ENCODE measurements at regions not wholly inside any gene's neighbourhood (a gene's known extent, or its start where the extent isn't known, plus 50 kb on each side); places are given as distances from the start of the nearest gene placed in this dataset.

- intact Hi-C loops (cut with micrococcal nuclease), result no loop called here
- no peak overlapping the region for H3K9ac ChIP-seq (ENCODE audit: insufficient read depth, low read length, poor library complexity, severe bottlenecking)
- no peak overlapping the region for H3K27ac Mint-ChIP-seq
Observed at GRCh38 chr12:29858270-29858786, 74.6 kb upstream of the TMTC1 start.

GRCh38 chr12:29847246-29847645 lies 63.5 kb upstream of the TMTC1 start:
- Mint-ChIP-seq H3K36me3 (no peaks in the 10 kb centered on the region), H3K4me1 (no peaks in the 10 kb centered on the region), H3K27ac (no peak overlapping the region), H3K9me3 (peaks cover 8 to 27% (median 16%) of the 10 kb centered on the region in 7 donors), H3K27me3 (ENCODE audit: low read depth in 3 of 3) (peaks cover 0 to 2% (median 0%) of the 10 kb centered on the region in 3 donors), H3K4me3 (no peak overlapping the region)
- Histone ChIP-seq H3K27me3 (ENCODE audit: control insufficient read depth in 2 of 2, insufficient read depth in 2 of 2, low read length in 2 of 2) (no peaks in the 10 kb centered on the region), H3K4me2 (replicated peaks; ENCODE audit: extremely low read depth, low read length, poor library complexity, severe bottlenecking) (no peak overlapping the region), H3K27ac (ENCODE audit: low read depth in 1 of 2, low read length in 2 of 2) (no peak overlapping the region), H3K9me3 (replicated peaks in 1 of 2; ENCODE audit: control insufficient read depth in 1 of 2, insufficient read depth in 1 of 2, low read length in 2 of 2) (peaks cover 9 to 12% of the 10 kb centered on the region in 2 donors), H4K20me1 (ENCODE audit: insufficient read depth, low read length) (no peaks in the 10 kb centered on the region), H3K36me3 (replicated peaks in 1 of 2; ENCODE audit: control insufficient read depth in 1 of 2, insufficient read depth in 2 of 2, low read length in 2 of 2) (no peaks in the 10 kb centered on the region), H3K4me1 (ENCODE audit: control insufficient read depth in 1 of 2, insufficient read depth in 2 of 2, low read length in 2 of 2) (no peaks in the 10 kb centered on the region), H2AFZ (ENCODE audit: insufficient read depth, low read depth, low read length, poor library complexity, severe bottlenecking) (no peak overlapping the region), H3K79me2 (ENCODE audit: insufficient read depth, low read length) (no peaks in the 10 kb centered on the region), H3K9ac (ENCODE audit: insufficient read depth, low read length, poor library complexity, severe bottlenecking) (no peak overlapping the region), H3K4me3 (replicated peaks in 1 of 3; ENCODE audit: low read depth in 2 of 3, low read length in 3 of 3) (no peak overlapping the region)
- intact Hi-C loops (cut with micrococcal nuclease), result no loop called here
- WGBS (ENCODE audit: insufficient coverage), result no CpG with 5 or more reads among the region's 2 CpGs
- no peak for DNase-seq
- no peak for TF ChIP-seq CTCF (IDR thresholded peaks at IDR 0.05)

More at GRCh38 chr12:29858270-29858786, 74.6 kb upstream of the TMTC1 start:
- no peak overlapping the region for H3K4me3 ChIP-seq (replicated peaks in 1 of 3; ENCODE audit: low read depth in 2 of 3, low read length in 3 of 3)
- no peaks in the 10 kb centered on the region for H3K9me3 ChIP-seq (replicated peaks in 1 of 2; ENCODE audit: control insufficient read depth in 1 of 2, insufficient read depth in 1 of 2, low read length in 2 of 2)
- H3K4me1 Mint-ChIP-seq, result no peaks in the 10 kb centered on the region
- H4K20me1 ChIP-seq (ENCODE audit: insufficient read depth, low read length), result no peaks in the 10 kb centered on the region
- peaks cover 0 to 1% (median 0%) of the 10 kb centered on the region in 3 donors for H3K27me3 Mint-ChIP-seq (ENCODE audit: low read depth in 3 of 3)
- H3K36me3 ChIP-seq (replicated peaks in 1 of 2; ENCODE audit: control insufficient read depth in 1 of 2, insufficient read depth in 2 of 2, low read length in 2 of 2), result no peaks in the 10 kb centered on the region
- no peak overlapping the region for H3K4me3 Mint-ChIP-seq
- no peak for TF ChIP-seq CTCF (IDR thresholded peaks at IDR 0.05)
- no peaks in the 10 kb centered on the region for H3K36me3 Mint-ChIP-seq
- H3K27ac ChIP-seq (ENCODE audit: low read depth in 1 of 2, low read length in 2 of 2), result no peak overlapping the region
- H3K4me1 ChIP-seq (ENCODE audit: control insufficient read depth in 1 of 2, insufficient read depth in 2 of 2, low read length in 2 of 2), result no peaks in the 10 kb centered on the region
- no peaks in the 10 kb centered on the region for H3K27me3 ChIP-seq (ENCODE audit: control insufficient read depth in 2 of 2, insufficient read depth in 2 of 2, low read length in 2 of 2)
- WGBS (ENCODE audit: insufficient coverage), result 100% methylated on average over 1 of the region's 2 CpGs
- peaks cover 0 to 7% (median 5%) of the 10 kb centered on the region in 7 donors for H3K9me3 Mint-ChIP-seq
- H3K79me2 ChIP-seq (ENCODE audit: insufficient read depth, low read length), result no peaks in the 10 kb centered on the region
- no peak overlapping the region for H2AFZ ChIP-seq (ENCODE audit: insufficient read depth, low read depth, low read length, poor library complexity, severe bottlenecking)
- H3K4me2 ChIP-seq (replicated peaks; ENCODE audit: extremely low read depth, low read length, poor library complexity, severe bottlenecking), result no peak overlapping the region
- DNase-seq, result no peak
